ENCODE measurements at regions not wholly inside any gene's neighbourhood (a gene's known extent, or its start where the extent isn't known, plus 50 kb on each side); places are given as distances from the start of the nearest gene placed in this dataset.

DNA sequence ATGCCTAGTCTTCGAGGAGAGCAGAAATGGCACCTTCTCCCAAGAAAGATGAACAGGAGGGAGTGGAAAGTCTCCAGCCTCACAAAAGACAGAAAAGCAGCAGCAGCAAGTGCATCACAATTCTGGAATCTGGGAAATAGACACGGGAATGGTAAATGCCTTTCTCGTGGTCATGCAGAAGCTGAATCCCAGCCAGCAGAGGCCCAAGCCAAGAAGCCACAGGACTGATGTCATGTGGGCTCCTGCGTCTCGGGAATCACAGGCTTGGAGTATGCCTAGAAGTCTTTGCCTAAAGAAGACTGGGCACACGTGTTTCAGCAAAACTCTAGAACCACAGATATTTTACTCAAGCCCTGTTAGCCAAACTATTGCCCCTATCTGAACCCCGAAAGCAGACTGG lies 260.3 kb upstream of the PLD5 start:
- intact Hi-C loops (cut with micrococcal nuclease; ENCODE audit: unreplicated experiment) = no loop called here
- no peak overlapping the region for H3K9ac ChIP-seq (ENCODE audit: insufficient read depth, low read depth, low read length)

More for the DNA sequence above, 260.3 kb upstream of the PLD5 start:
- ChIA-PET POLR2A (no interaction called here), CTCF (ENCODE audit: low intra/inter-chr PET ratio, low total read pairs) (no interaction called here)
- Histone ChIP-seq H3K4me3 (replicated peaks in 1 of 3; ENCODE audit: insufficient read depth in 1 of 3, low read depth in 2 of 3, low read length in 3 of 3) (no peak overlapping the region), H3K4me1 (ENCODE audit: insufficient read depth, low read length) (no peaks in the 10 kb centered on the region), H3K27me3 (ENCODE audit: control insufficient read depth in 1 of 2, insufficient read depth in 2 of 2, low read length in 2 of 2) (no peaks in the 10 kb centered on the region; a peak in 1 of 5 replicates), H3K36me3 (replicated peaks in 1 of 2; ENCODE audit: control insufficient read depth in 1 of 2, insufficient read depth in 2 of 2, low read length in 2 of 2) (no peaks in the 10 kb centered on the region), H4K20me1 (ENCODE audit: insufficient read depth, low read length) (no peaks in the 10 kb centered on the region), H2AFZ (ENCODE audit: low read length) (no peak overlapping the region), H3K9me3 (ENCODE audit: low read length) (no peaks in the 10 kb centered on the region), H3K27ac (ENCODE audit: extremely low read length, insufficient read depth, low read length) (no peak overlapping the region), H3K79me2 (ENCODE audit: insufficient read depth, low read length) (no peaks in the 10 kb centered on the region), H3K4me2 (ENCODE audit: low read depth, low read length) (no peak overlapping the region)
- DNase-seq (ENCODE audit: low spot score) (no peak), FAIRE-seq (no peak), ATAC-seq (no peak)
- no peak for TF ChIP-seq SCMH1 (CRISPR knock-in tag; IDR thresholded peaks at IDR 0.05; ENCODE audit: borderline replicate concordance)
- no peak for TF ChIP-seq ZNF761 (CRISPR knock-in tag; conservative IDR thresholded peaks at IDR 0.05)
- TF ChIP-seq KLF12 (CRISPR knock-in tag; IDR thresholded peaks at IDR 0.05; ENCODE audit: borderline replicate concordance) = no peak
- no peak for TF ChIP-seq TEAD2 (CRISPR knock-in tag; IDR thresholded peaks at IDR 0.05)
- no peak for TF ChIP-seq NFKB2 (CRISPR knock-in tag; IDR thresholded peaks at IDR 0.05; ENCODE audit: borderline replicate concordance)
- no peak for TF ChIP-seq MIER3 (CRISPR knock-in tag; IDR thresholded peaks at IDR 0.05; ENCODE audit: borderline replicate concordance)
- TF ChIP-seq, protein P1, sequence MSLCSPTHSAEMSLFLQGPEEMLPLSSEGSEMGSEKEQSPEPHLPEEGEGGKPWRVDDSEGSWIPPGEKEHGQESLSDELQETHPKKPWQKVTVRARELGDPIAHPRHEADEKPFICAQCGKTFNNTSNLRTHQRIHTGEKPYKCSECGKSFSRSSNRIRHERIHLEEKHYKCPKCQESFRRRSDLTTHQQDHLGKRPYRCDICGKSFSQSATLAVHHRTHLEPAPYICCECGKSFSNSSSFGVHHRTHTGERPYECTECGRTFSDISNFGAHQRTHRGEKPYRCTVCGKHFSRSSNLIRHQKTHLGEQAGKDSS (CRISPR knock-in tag; IDR thresholded peaks at IDR 0.05; ENCODE audit: borderline replicate concordance, low read depth) = no peak
- no peak for TF ChIP-seq SYNCRIP (IDR thresholded peaks at IDR 0.05; ENCODE audit: insufficient read depth, low read depth, low read length)
- TF ChIP-seq, protein P2, sequence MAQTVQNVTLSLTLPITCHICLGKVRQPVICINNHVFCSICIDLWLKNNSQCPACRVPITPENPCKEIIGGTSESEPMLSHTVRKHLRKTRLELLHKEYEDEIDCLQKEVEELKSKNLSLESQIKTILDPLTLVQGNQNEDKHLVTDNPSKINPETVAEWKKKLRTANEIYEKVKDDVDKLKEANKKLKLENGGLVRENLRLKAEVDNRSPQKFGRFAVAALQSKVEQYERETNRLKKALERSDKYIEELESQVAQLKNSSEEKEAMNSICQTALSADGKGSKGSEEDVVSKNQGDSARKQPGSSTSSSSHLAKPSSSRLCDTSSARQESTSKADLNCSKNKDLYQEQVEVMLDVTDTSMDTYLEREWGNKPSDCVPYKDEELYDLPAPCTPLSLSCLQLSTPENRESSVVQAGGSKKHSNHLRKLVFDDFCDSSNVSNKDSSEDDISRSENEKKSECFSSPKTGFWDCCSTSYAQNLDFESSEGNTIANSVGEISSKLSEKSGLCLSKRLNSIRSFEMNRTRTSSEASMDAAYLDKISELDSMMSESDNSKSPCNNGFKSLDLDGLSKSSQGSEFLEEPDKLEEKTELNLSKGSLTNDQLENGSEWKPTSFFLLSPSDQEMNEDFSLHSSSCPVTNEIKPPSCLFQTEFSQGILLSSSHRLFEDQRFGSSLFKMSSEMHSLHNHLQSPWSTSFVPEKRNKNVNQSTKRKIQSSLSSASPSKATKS (CRISPR knock-in tag; IDR thresholded peaks at IDR 0.05) = no peak
- TF ChIP-seq, protein P3, sequence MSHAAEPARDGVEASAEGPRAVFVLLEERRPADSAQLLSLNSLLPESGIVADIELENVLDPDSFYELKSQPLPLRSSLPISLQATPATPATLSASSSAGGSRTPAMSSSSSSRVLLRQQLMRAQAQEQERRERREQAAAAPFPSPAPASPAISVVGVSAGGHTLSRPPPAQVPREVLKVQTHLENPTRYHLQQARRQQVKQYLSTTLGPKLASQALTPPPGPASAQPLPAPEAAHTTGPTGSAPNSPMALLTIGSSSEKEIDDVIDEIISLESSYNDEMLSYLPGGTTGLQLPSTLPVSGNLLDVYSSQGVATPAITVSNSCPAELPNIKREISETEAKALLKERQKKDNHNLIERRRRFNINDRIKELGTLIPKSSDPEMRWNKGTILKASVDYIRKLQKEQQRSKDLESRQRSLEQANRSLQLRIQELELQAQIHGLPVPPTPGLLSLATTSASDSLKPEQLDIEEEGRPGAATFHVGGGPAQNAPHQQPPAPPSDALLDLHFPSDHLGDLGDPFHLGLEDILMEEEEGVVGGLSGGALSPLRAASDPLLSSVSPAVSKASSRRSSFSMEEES (CRISPR knock-in tag; IDR thresholded peaks at IDR 0.05) = no peak
- no peak for TF ChIP-seq GATA4 (IDR thresholded peaks at IDR 0.05; ENCODE audit: borderline replicate concordance, low read depth)
- no peak for TF ChIP-seq ZNF816 (CRISPR knock-in tag; IDR thresholded peaks at IDR 0.05; ENCODE audit: borderline replicate concordance)
- TF ChIP-seq U2AF1 (optimal IDR thresholded peaks at IDR 0.05; ENCODE audit: low read depth, low read length) = no peak
- TF ChIP-seq MED1 (CRISPR knock-in tag; IDR thresholded peaks at IDR 0.05) = no peak
- TF ChIP-seq, protein P4, sequence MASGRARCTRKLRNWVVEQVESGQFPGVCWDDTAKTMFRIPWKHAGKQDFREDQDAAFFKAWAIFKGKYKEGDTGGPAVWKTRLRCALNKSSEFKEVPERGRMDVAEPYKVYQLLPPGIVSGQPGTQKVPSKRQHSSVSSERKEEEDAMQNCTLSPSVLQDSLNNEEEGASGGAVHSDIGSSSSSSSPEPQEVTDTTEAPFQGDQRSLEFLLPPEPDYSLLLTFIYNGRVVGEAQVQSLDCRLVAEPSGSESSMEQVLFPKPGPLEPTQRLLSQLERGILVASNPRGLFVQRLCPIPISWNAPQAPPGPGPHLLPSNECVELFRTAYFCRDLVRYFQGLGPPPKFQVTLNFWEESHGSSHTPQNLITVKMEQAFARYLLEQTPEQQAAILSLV (CRISPR knock-in tag; IDR thresholded peaks at IDR 0.05; ENCODE audit: borderline replicate concordance) = no peak
- BruUV-seq (replicated peaks) = no TSS peak
- in situ Hi-C loops (cut with HindIII; ENCODE audit: extremely low pct_ligation_motif_present, low pct_unique_long_range_greater_than_20kb) = no loop called here
- WGBS (ENCODE audit: low lambda C conversion rate) = 3% methylated on average over 3 of the region's 7 CpGs
